B cell (primary cell): ENCODE measurements at regions not wholly inside any gene's neighbourhood (a gene's known extent, or its start where the extent isn't known, plus 50 kb on each side); places are given as distances from the start of the nearest gene placed in this dataset.

Source experiments
- CTCF ChIP-seq: fragments of 200-600 bp; IDR thresholded peaks from one replicate; pipeline ENCODE4 v1.8.0; 2022; ENCODE audit warnings: antibody characterized with exemption, mild to moderate bottlenecking
- EZH2 ChIP-seq: IDR thresholded peaks from 2 replicates; pipeline ENCODE4 v1.6.1; 2012; ENCODE audit warnings: borderline replicate concordance, low read depth, mild to moderate bottlenecking, moderate library complexity, low read length; ENCODE audit not compliant: insufficient read depth, poor library complexity, severe bottlenecking

- TF ChIP-seq CTCF (no peak), EZH2 (no peak)
Observed at GRCh38 chr16:86202267-86202666, 303.3 kb downstream of the IRF8 start.
